ENCODE measurements at regions not wholly inside any gene's neighbourhood (a gene's known extent, or its start where the extent isn't known, plus 50 kb on each side); places are given as distances from the start of the nearest gene placed in this dataset.

GRCh38 chr6:74742793-74743508 is 462.9 kb downstream of the COL12A1 start:
- TF ChIP-seq PPARA (CRISPR knock-in tag; IDR thresholded peaks at IDR 0.05; ENCODE audit: borderline replicate concordance) (no peak), CSDC2 (CRISPR knock-in tag; IDR thresholded peaks at IDR 0.05) (no peak), SNAI2 (CRISPR knock-in tag; IDR thresholded peaks at IDR 0.05) (no peak), ZNF8 (CRISPR knock-in tag; IDR thresholded peaks at IDR 0.05) (no peak), RARB (CRISPR knock-in tag; IDR thresholded peaks at IDR 0.05) (no peak), BACH2 (CRISPR knock-in tag; IDR thresholded peaks at IDR 0.05; ENCODE audit: borderline replicate concordance) (no peak), ZNF565 (CRISPR knock-in tag; conservative IDR thresholded peaks at IDR 0.05; ENCODE audit: low read depth) (no peak)
- TF ChIP-seq, protein P1, sequence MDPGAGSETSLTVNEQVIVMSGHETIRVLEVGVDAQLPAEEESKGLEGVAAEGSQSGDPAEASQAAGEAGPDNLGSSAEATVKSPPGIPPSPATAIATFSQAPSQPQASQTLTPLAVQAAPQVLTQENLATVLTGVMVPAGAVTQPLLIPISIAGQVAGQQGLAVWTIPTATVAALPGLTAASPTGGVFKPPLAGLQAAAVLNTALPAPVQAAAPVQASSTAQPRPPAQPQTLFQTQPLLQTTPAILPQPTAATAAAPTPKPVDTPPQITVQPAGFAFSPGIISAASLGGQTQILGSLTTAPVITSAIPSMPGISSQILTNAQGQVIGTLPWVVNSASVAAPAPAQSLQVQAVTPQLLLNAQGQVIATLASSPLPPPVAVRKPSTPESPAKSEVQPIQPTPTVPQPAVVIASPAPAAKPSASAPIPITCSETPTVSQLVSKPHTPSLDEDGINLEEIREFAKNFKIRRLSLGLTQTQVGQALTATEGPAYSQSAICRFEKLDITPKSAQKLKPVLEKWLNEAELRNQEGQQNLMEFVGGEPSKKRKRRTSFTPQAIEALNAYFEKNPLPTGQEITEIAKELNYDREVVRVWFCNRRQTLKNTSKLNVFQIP (CRISPR knock-in tag; IDR thresholded peaks at IDR 0.05; ENCODE audit: borderline replicate concordance, low read depth): no peak
- ATAC-seq: no peak

GRCh38 chr6:74741646-74742045 is 464.2 kb downstream of the COL12A1 start:
- no peak for ATAC-seq
- TF ChIP-seq ARNTL (CRISPR knock-in tag; IDR thresholded peaks at IDR 0.05; ENCODE audit: borderline replicate concordance, low read depth) (no peak), TCF4 (CRISPR knock-in tag; IDR thresholded peaks at IDR 0.05; ENCODE audit: borderline replicate concordance) (no peak), ISL1 (CRISPR knock-in tag; IDR thresholded peaks at IDR 0.05) (no peak)

DNA sequence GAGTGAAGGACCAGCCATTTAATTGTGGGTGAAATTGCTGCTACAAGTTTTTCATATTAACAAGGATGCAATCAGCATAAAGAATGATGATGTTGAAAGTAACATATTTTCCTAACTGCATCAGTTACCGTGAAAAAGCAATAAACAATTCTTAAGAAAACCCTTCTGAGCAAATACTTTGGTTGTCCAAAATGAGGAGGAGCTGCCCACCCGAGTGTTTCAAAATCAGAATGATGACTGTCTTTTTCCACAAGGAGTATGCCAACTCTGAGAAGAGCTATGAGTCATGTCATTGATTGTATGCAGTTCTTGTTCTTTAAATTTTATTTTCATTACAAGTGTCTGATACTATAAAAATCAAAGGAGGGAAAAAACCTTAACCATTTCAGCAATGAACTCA is 470.5 kb downstream of the COL12A1 start:
- no peak for ATAC-seq

GRCh38 chr6:74734901-74735300 is 471.0 kb downstream of the COL12A1 start:
- no peak for ATAC-seq
- no peak for TF ChIP-seq ZNF565 (CRISPR knock-in tag; conservative IDR thresholded peaks at IDR 0.05; ENCODE audit: low read depth)
- TF ChIP-seq ZFP30 (CRISPR knock-in tag; IDR thresholded peaks at IDR 0.05): no peak
- TF ChIP-seq CREB5 (CRISPR knock-in tag; IDR thresholded peaks at IDR 0.05; ENCODE audit: low read depth): no peak
- no peak for TF ChIP-seq TCF4 (CRISPR knock-in tag; IDR thresholded peaks at IDR 0.05; ENCODE audit: borderline replicate concordance)
- no peak for TF ChIP-seq ZFP3 (CRISPR knock-in tag; IDR thresholded peaks at IDR 0.05)
- TF ChIP-seq ISL1 (CRISPR knock-in tag; IDR thresholded peaks at IDR 0.05): no peak
- TF ChIP-seq ARNTL (CRISPR knock-in tag; IDR thresholded peaks at IDR 0.05; ENCODE audit: borderline replicate concordance, low read depth): no peak
- no peak for TF ChIP-seq SNAI2 (CRISPR knock-in tag; IDR thresholded peaks at IDR 0.05)
- no peak for TF ChIP-seq ZC3H10 (CRISPR knock-in tag; IDR thresholded peaks at IDR 0.05)
- TF ChIP-seq TOX (CRISPR knock-in tag; IDR thresholded peaks at IDR 0.05; ENCODE audit: borderline replicate concordance): no peak
- TF ChIP-seq TSHZ2 (CRISPR knock-in tag; IDR thresholded peaks at IDR 0.05): no peak
- no peak for TF ChIP-seq CSDC2 (CRISPR knock-in tag; IDR thresholded peaks at IDR 0.05)
- TF ChIP-seq ESRRG (CRISPR knock-in tag; IDR thresholded peaks at IDR 0.05): no peak

More for the DNA sequence above, 470.5 kb downstream of the COL12A1 start:
- TF ChIP-seq ESRRG (CRISPR knock-in tag; IDR thresholded peaks at IDR 0.05) (no peak), OSR1 (CRISPR knock-in tag; IDR thresholded peaks at IDR 0.05) (no peak), GLIS3 (CRISPR knock-in tag; IDR thresholded peaks at IDR 0.05) (no peak), ZNF8 (CRISPR knock-in tag; IDR thresholded peaks at IDR 0.05) (no peak), BACH2 (CRISPR knock-in tag; IDR thresholded peaks at IDR 0.05; ENCODE audit: borderline replicate concordance) (no peak), ISL1 (CRISPR knock-in tag; IDR thresholded peaks at IDR 0.05) (no peak), ZNF70 (CRISPR knock-in tag; IDR thresholded peaks at IDR 0.05) (no peak), TCF4 (CRISPR knock-in tag; IDR thresholded peaks at IDR 0.05; ENCODE audit: borderline replicate concordance) (no peak), CSRNP3 (CRISPR knock-in tag; IDR thresholded peaks at IDR 0.05) (no peak), RARB (CRISPR knock-in tag; IDR thresholded peaks at IDR 0.05) (no peak), CSDC2 (CRISPR knock-in tag; IDR thresholded peaks at IDR 0.05) (no peak), ZFP30 (CRISPR knock-in tag; IDR thresholded peaks at IDR 0.05) (no peak), PPARA (CRISPR knock-in tag; IDR thresholded peaks at IDR 0.05; ENCODE audit: borderline replicate concordance) (no peak)
- TF ChIP-seq, protein P1 (CRISPR knock-in tag; IDR thresholded peaks at IDR 0.05; ENCODE audit: borderline replicate concordance, low read depth): no peak

Measured in SK-N-SH treated with all-trans-retinoic acid at 6 μM for 48 hours (cell line).